Activated CD8-positive, alpha-beta memory T cell treated with anti-CD3 and anti-CD28 coated beads, Interleukin-2, amount 50 U/mL, for 1 hour (primary cell): ENCODE measurements at regions not wholly inside any gene's neighbourhood (a gene's known extent, or its start where the extent isn't known, plus 50 kb on each side); places are given as distances from the start of the nearest gene placed in this dataset.

ENCODE experiments used
- DNase-seq: peaks from one replicate; pipeline ENCODE4 v3.0.0-alpha.2; 2020; ENCODE audit errors: extremely low read depth

DNA sequence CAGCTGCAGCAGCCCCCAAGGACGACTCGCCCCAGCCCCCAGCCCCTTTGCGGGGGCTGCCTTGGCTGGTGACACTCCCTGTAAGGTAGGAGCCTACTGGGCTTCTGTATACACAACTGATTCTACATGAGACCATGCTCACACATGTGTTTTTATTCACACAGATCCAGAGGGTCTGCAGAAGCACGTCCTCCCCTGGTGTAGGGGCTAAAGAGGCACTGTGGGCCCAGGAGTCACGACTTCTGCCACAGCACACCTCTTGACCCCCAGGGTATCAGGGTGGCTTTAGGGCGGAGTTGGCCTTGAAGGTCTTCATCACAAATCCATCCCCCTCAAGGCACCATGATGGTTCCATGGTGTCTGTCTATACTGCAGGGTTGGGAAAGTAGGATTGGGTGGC, 931.2 kb downstream of the TBC1D22A start:
- no peak for DNase-seq

DNA sequence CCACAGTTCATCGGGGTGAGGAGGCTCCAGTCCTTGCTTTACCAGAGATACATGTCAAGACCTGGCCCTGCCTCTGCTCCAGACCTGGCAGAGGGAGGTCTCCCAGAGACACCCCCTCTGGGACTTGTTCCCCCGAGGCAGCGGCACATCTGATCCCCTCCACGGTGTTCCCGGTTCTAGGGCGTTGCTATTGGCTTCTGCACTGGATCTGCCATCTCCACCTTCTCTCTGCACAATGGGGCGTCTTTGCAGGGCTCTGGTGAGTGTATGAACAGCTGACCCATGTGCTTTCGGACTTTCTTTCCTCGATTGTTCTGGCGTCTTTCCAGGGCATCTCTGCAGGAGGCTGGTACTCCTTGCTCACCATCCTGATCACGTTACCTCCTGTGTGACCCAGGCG, 930.4 kb downstream of the TBC1D22A start:
- no peak for DNase-seq

DNA sequence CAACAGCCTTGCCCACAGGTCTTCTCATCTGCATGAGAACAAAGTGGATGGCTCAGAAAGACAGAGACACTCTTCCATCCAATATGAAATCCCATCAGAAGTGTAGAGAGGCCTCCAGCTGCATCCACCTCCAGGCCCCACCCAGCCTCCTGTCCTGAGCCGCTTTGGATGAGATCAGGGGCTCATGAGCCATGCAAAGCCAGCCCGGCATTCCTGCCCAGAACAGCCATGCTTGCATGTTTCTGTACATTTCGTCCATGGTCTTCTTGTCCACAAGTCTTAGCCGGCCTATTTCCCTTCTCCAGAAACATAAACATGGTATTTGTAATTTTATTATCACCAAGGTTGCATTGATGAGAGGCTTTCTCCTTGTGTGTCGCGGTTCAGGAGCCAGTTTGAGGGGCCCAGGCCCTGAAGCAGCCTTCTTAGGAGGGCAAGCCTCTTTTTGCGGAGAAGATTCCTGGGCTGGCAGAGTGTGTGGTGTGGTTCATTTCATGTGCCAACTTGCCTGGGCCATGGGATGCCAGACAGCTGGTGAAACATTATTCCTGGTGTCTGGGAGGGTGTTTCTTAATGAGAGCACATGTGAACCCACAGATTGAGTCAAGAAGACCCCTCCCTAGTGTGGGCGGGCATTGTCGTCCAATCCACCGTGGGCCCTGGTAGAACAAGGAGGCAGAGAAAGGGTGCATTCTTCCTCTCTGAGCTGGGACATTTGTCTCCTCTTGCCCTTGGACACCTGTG, 928.9 kb downstream of the TBC1D22A start:
- DNase-seq, result no peak

DNA sequence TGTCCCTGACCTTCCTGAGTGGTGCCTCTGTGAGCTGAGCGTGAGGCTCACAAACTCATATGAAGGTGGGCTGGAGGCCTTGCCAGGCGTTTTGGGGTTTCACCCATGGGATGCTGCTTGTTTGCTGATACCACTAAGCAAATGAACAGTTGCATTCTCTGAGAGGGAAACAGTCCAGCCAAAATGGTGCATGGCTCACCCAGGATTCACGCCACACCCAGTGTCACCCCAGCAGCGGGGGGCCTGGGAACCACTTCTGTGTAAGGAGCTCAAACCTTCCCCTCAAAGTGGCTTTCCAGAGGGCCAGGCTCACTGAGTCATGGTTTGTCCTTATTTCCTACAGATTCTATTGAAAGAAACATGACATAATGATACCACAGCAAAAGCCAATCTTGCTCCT, 928.1 kb downstream of the TBC1D22A start:
- no peak for DNase-seq

DNA sequence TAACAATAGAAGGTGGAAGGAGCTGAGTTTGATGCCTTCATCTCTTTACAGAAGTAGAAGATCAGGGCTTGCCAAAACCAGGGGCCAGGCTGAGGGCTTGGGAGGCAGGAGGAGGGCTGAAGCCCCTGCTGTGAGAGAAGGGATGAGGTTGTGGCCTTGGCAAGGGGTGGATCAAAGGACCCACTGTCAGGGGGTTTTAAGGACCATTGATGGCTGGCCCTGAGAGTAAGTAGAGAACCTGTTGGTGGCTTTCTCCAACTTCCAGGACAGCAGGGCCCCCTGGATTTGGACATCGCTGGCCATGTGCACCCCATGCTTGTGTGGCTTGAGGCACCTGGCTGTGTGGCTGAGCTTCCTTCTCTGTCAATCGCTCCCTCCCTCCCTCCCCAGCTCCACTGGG, 927.7 kb downstream of the TBC1D22A start:
- no peak for DNase-seq

DNA sequence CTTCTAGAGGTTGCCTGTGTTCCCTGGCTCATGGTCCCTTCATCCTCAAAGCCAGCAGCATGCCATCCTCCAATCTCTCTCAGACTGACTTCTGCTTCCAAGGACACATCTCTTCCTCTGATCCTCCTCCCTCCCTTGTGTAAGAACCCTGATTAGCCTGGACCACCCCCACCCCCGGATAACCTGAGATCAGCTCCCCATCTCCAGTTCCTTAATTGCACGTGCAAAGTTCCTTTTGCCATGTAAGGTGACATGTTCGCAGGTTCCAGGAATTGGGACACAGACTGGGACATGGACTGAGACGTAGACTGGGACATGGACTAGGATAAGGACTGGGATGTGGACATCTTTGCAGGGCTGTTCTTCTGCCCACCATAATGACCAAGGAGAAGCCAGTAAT, 925.3 kb downstream of the TBC1D22A start:
- no peak for DNase-seq

DNA sequence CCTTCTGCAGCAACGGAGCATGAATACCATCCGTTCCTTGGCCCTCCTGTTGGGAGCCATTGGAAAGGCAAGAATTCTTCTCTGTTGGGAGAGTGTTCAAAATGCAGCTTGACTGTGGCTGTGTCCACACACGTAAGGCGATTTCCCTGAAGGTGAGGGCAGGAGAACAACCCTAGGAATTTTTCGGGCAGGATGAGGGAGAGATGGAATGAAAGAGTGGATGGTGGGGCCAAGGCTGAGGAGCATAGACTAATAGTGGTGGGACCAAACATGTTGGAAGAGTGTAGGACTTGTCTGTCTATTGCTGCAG, 924.9 kb downstream of the TBC1D22A start:
- no peak for DNase-seq

DNA sequence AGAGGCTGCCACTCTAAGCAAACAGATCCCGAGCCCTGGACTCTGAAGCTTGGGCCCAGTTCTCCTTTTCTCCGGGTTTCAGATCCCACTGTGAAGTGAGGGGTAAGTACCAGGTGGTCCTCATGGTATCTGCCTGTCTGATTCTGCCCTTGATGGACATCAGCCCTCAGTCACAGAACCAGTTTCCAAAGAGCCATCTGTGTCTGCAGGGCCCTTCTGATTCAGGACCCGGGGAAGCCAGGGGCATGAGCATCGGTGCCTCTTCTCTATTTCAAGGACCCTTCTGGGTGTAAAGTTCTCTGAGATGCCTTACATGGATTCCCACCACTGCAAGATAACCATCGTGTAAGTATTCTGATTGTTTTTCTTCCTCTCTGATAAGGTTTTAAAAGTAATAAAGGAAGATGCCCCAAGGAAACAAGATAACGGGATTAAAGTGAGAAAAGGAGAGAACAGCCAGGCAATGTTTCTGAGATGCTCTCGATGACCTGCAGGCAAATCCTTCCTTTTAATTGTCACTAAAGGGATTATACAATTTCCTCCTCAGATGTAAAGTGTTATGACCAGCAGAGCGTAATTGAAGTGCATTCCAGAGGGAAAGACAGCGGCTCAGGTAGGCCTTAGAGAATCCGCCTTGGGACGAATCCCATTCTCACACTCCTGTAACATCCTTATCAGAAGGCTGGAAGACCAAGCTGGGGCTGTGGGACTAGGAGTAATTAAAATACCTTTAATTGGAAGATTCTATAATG, 924.3 kb downstream of the TBC1D22A start:
- no peak for DNase-seq

DNA sequence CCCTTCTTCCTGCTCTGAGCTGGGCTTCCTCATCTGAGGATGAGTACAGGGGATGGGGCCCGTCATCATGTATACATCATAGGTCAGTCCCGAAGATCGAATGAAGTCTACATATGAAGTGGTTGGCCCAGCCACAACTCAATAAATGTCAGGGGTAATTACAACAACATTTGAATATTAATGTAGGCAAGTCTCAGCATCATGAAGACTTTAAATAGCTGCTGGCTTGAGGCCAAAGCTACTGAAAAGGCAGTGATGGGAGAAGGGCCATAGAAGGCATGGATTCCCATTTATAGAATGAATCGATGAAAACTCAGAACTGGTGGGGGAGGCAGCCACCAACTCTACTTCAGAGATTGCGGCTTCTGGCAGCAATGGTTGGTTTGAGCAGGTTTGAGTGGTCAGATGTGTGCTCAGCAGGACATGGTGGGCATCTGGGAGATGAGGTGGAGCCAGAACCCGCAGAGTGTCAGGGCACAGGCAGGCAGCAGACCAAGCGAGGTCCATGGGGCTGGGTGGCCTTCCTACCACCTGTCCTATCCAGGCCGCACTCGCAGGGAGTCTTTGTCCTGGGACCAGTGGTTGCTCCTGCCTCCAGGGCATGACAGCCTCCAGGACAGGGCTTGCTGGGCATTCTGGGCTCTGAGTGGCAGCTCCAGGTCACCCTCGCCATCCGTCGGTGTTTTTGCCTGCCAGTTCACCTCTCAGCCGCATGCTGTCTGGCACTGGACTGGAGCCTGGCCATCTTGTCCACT, 919.1 kb downstream of the TBC1D22A start:
- no peak for DNase-seq

DNA sequence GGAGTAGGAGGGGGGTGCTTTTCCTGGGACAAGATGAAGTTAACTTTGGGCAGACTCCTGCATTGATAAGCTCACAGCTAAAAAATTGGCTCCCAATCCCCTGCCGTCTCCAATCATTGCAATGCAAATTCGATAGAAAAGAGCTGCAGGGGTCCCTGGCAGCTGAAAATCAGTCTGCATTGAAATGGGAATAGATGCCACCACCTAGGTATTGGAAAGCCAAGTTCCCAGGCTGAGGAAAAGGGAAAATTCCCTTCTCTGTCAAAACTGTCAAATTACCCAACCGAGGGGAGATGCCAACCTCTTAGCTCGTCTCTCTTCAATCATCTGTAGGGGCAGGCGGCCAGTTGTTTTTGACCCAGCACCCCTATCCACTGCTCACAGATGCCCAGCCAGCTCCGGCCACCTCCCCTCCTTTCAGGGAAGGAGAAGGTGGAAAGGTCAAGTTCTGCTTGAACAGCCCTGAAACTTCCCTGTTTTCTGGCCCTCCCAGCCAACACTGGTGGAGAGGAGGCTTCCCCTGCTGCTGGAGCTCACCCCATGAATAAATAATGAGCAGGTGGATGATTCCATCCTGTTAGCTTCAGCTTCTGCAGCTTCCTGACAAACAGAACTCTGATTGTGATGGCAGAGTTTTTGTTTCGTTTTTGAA, 916.3 kb downstream of the TBC1D22A start:
- DNase-seq, result no peak

DNA sequence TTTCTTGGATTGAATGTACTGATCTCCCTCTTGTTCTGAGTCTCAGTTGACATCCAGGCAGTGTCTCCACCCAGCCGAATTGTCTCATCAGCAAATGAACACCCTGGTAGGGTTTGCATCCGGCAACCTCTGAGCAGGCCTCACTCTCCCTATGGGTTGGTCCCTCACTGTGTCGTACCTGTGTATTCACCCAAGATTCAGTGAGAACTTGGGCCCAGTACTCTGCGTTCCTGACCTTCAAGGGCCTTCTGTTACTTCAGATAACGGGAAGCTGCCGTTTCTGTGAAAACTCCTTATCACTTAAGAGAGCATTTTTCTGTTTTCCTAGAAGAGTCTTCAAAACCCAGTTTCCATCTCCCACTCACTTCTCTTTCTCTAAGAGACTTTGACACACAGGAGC, 915.6 kb downstream of the TBC1D22A start:
- no peak for DNase-seq

DNA sequence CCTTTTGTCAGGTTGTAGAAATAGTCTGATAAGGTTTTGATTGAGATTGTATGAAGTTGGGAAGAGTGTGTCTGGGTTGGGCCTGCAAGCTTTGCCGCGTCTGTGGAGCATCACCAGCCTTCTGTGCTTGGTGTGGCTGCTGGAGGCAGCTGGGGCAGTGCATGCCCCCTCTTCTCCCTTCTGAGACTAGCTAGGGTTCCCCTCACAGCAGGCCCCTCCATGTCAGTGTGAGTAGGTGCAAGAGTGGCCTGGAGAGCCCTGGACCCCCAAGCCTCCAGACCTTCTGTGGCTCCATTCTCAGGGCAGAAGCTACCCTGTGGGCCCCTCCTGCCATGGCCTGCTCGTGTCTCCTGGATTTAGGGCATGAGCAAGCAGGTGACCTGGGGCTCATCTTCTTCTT, 914.2 kb downstream of the TBC1D22A start:
- no peak for DNase-seq

DNA sequence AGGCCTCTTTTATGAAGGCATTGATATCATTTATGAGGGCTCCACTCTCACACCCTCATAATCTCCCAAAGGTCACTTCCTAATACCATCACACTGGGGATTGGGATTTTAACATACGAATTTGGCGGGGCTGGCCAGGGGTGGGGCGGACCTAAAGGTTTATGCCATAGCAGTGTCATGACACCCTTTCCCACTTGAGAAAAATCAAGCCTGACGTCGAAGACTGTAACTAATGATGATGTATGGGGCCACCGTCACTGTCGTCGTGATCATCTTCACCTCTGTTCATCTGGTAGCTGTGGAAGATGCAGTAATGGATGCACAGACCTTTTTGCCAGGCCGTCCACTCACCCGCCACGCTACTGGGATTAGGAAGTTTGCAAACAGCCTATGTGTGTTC, 912.1 kb downstream of the TBC1D22A start:
- no peak for DNase-seq

DNA sequence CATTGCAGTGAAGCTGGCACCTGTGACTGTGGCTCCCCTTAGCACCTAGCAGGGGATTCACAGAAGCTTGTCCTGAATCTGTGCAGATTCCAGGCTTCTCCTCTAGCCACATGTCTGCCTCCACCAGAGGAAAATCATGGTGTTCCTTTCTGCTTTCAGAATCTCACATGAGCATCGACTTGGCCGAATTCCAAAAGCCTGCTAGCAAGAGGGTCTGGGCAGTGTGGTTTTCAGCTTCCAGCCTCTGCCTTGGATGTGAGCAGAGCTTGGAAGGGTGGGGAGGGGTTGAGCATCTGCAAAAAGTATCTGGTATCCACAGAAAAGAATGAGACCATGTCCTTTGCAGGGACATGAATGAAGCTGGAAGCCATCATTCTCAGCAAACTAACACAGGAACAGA, 911.1 kb downstream of the TBC1D22A start:
- DNase-seq, result no peak

DNA sequence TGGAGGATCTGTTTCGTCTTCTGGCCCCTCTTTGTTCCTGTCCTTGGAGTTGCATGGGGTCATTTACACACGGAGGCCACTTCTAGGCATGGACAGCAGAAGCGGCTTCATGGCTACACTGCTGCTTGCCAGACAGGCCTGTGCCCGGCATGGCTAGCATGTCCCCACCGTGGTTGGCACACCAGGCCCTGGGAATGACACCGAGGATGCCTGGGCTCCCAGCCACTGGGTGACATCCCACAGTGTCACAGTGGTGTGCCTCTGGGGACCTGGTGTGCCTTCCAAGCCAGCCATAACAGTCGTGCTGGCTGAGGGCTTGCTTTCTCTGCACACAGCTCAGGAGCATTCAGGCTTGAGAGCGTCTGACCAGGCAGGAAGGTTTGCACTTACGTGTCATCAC, 910.1 kb downstream of the TBC1D22A start:
- DNase-seq, result no peak

DNA sequence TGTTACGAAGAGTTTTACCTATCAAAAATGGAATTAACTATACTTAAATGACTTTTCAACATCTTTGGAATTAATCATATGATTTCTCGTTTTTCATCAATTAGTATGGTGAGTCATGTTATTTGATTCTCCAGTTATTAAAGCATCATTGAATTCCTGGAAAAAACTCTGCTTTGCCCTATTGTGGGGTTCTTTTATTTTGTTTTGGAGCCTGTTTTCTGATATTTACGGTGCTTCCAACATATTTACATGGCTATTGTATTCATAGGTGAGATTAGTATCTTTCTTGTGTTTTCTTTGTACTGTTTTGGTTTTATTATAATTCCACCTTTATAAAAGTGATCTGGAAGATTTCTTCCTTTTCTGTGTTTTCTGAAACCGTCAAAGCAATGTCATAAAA, 902.7 kb downstream of the TBC1D22A start:
- DNase-seq, result no peak

DNA sequence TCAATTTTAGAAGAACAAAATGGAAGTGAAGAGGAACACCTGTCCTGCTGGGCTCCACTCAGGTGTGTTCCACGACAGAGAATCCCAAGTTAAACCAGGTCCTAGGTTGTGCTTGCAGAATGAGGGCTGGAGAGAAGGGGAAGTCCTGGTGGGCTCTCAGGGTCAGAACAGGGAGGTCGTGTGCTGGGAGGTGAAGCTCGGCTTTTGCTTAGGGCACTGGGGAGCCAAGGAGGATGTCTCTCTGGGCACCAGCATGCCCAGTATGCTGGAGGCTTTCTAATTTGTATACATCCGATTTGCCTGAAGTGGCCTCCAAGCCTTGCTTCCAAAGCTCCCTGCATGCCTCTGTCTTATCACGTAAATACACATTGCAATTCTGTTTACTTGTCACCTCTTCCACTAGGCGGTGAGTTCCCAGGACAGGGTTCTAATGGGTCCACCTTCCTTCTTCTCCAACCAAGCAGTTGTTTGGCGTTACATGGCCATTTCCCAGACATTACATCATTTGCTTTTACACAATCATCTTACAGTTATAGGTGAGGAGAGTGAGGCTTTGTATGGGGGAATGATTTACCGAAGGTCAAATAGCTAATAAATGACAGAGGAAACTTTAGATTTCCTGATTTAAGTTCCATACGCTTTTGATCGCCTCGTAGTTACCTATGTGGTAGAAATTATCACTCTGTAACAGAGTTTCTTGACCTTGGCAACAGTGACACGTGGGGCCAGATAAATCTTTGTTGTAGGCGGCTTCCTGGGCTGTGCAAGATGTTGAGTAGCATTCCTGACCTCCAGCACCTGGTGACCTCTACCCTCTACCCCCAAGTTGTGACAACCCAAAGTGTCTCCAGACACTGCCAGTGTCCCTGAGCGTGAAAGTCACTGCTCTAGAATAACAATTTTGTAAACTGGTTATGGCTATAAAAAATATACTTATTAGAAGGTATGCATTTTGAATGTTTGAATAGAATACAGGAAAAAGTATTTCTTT, 901.5 kb downstream of the TBC1D22A start:
- no peak for DNase-seq

DNA sequence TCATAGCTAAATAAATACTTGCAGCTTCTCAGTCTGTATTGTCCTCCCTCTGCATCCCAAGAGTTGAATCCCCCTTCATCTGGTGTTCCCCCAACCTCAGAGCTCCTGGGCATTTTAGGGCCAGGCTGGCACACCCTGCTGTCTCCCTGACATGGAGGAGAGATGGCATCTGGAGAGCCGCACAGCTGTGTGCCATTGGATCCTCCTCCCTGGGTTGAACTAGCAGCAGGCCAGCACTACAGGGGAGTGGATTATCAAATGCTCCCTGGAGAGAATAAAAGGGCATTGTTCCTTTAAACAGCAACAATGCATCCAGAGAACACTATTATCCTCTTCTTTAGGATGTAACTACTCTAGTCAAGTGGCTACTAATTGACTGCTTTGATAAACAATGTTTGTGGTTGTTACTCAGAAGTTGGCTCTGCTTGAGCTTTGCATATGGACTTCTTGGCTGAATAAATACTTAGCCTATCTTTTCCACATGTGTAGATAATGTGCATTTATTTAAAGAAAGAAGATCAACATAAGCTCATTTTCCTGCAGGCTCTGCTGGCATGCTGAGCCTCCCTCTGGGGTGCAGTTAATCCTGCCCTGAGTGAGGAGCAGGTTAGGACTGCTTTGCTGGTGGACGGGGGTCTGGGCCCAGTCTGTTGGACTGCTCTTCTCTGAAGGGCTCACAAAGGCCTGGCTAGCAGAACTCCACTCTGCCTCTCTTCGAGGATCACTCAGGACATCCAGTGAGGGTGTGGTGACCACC, 897.2 kb downstream of the TBC1D22A start:
- no peak for DNase-seq

DNA sequence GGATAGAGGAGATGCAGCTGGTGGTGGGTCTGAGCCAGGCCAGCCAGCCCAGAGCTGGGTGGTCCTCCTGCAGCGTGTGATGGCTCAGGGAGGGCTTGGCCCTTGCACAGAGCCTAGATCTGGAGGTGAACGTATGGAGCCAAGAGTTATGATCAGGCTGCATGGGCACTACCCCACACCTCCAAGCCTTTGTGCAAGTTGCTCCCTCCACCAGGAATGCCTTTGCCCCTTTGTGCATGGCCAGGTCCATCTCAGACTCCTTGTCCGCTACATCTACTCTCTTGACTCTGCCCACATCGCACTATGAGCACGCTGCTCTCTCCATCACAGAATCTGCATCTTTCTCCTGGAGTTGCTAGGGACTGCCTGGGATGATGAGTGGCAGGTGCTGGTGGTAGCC, 895.7 kb downstream of the TBC1D22A start:
- DNase-seq, result no peak

DNA sequence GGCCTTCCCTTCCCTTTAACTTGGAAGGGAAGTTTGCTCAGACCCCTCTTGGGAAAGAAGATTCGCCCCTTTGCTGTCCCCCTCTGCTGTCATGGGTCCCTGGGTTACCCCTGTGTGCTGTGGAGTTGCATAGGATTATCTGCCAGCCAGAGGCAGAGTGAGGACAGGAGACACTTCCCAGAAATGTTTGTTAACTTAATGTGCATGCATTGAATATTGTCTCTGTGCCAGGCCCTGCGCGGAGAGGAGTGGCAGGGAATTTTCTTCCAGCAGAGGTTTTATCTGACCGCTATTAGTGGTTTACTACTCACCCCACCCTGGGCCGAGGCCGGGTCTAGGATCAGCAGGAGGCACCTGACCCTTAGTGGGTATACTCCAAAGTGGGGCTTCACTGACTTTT, 894.8 kb downstream of the TBC1D22A start:
- DNase-seq, result no peak

DNA sequence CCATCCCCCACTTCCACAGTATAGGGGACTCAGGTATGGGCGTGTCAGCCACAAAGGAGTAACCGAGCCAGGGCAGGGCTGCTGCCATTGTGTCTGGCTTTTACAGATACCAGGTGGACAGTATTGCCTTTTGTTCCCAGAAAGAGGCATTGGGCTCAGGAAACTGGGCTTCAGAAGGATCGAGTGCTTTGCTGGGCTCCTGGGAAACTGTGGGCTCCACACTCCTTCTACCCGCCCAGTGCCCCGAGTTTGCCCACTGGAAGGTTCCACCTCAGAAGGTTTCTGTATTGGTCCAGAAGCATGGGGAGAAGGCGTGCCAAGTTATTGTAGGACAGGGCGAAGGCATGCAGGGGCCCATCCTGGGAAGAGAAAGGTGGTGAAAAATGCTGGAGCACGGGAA, 894.4 kb downstream of the TBC1D22A start:
- DNase-seq, result no peak
